Mesenchymal stem cell (in vitro differentiated cells and primary cell): ENCODE measurements at regions not wholly inside any gene's neighbourhood (a gene's known extent, or its start where the extent isn't known, plus 50 kb on each side); places are given as distances from the start of the nearest gene placed in this dataset.

Experiments
- DNase-seq: peaks from one replicate; pipeline ENCODE4 v3.0.0-alpha.2; 2013
- H2AFZ ChIP-seq: one replicate; pipeline ENCODE4 v1.6.1; 2013; ENCODE audit warnings: low read depth, mild to moderate bottlenecking, control low read depth, inconsistent platforms, low read length, moderate library complexity
- H2AK5ac ChIP-seq: 2 replicates; pipeline ENCODE4 v1.6.1; 2013; ENCODE audit warnings: low read length, moderate library complexity, mild to moderate bottlenecking, inconsistent platforms; ENCODE audit not compliant: severe bottlenecking
- H2BK120ac ChIP-seq: one replicate; pipeline ENCODE4 v1.6.1; 2013; ENCODE audit warnings: low read depth, mild to moderate bottlenecking, inconsistent platforms, low read length, moderate library complexity
- H2BK12ac ChIP-seq, 2 experiments: one replicate each; pipeline ENCODE4 v1.6.1; 2013; ENCODE audit warnings: inconsistent platforms in 2 of 2, low read length in 2 of 2, mild to moderate bottlenecking in 2 of 2, moderate library complexity in 2 of 2, control low read depth in 1 of 2
- H2BK15ac ChIP-seq: one replicate; pipeline ENCODE4 v1.6.1; 2013; ENCODE audit warnings: mild to moderate bottlenecking, low read depth, inconsistent platforms; ENCODE audit not compliant: poor library complexity, severe bottlenecking
- H2BK5ac ChIP-seq: 2 replicates; pipeline ENCODE4 v1.6.1; 2013; ENCODE audit warnings: low read depth, mild to moderate bottlenecking, low read length, control low read depth, inconsistent platforms; ENCODE audit not compliant: poor library complexity, severe bottlenecking
- H3K14ac ChIP-seq, 2 experiments: one replicate each; pipeline ENCODE4 v1.6.1; 2013; ENCODE audit warnings: inconsistent platforms in 2 of 2, low read length in 2 of 2, control low read depth in 1 of 2, mild to moderate bottlenecking in 1 of 2, moderate library complexity in 1 of 2
- H3K18ac ChIP-seq, 2 experiments: one replicate each; pipeline ENCODE4 v1.6.1; 2013; ENCODE audit warnings: inconsistent platforms in 2 of 2, low read length in 2 of 2, control low read depth in 1 of 2, low read depth in 1 of 2, mild to moderate bottlenecking in 1 of 2
- H3K23ac ChIP-seq, 2 experiments: one replicate each; pipeline ENCODE4 v1.6.1; 2013; ENCODE audit warnings: inconsistent platforms in 2 of 2, low read length in 2 of 2, mild to moderate bottlenecking in 2 of 2, moderate library complexity in 2 of 2, control low read depth in 1 of 2
- H3K27ac ChIP-seq: 2 replicates; pipeline ENCODE4 v1.5.1; 2013; ENCODE audit warnings: mild to moderate bottlenecking, moderate library complexity, low read length, control low read depth, inconsistent platforms; ENCODE audit not compliant: poor library complexity, severe bottlenecking
- H3K27me3 ChIP-seq, 2 experiments: 2 replicates each; pipeline versions ENCODE4 v1.6.1 to v1.7.0; 2013; ENCODE audit warnings: low read length in 2 of 2, mild to moderate bottlenecking in 2 of 2, moderate library complexity in 2 of 2, control low read depth in 1 of 2, inconsistent platforms in 1 of 2; ENCODE audit not compliant: control insufficient read depth in 1 of 2, insufficient read depth in 1 of 2
- H3K36me3 ChIP-seq, 2 experiments: 2 replicates each; pipeline versions ENCODE4 v1.6.1 to v1.7.0; 2013; ENCODE audit warnings: low read length in 2 of 2, control low read depth in 1 of 2, inconsistent platforms in 1 of 2, low read depth in 1 of 2, mild to moderate bottlenecking in 1 of 2; ENCODE audit not compliant: insufficient read depth in 2 of 2, control insufficient read depth in 1 of 2
- H3K4ac ChIP-seq, 2 experiments: one replicate each; pipeline ENCODE4 v1.6.1; 2013; ENCODE audit warnings: inconsistent platforms in 2 of 2, low read length in 2 of 2, mild to moderate bottlenecking in 2 of 2, moderate library complexity in 2 of 2, control low read depth in 1 of 2, low read depth in 1 of 2
- H3K4me1 ChIP-seq: 2 replicates; pipeline ENCODE4 v1.6.1; 2013; ENCODE audit warnings: low read depth, low read length, control low read depth; ENCODE audit not compliant: control insufficient read depth, insufficient read depth
- H3K4me2 ChIP-seq: 2 replicates; pipeline ENCODE4 v1.6.1; 2013; ENCODE audit warnings: low read length, mild to moderate bottlenecking, inconsistent platforms; ENCODE audit not compliant: poor library complexity, severe bottlenecking
- H3K4me3 ChIP-seq, 2 experiments: 2 replicates each; pipeline versions ENCODE4 v1.5.1 to v1.7.0; 2013; ENCODE audit warnings: low read length in 2 of 2, mild to moderate bottlenecking in 2 of 2, control low read depth in 1 of 2, low read depth in 1 of 2; ENCODE audit not compliant: insufficient read depth in 1 of 2
- H3K79me1 ChIP-seq: replicated peaks from 2 replicates; pipeline ENCODE4 v1.6.1; 2013; ENCODE audit warnings: mild to moderate bottlenecking, control low read depth, low read length, inconsistent platforms; ENCODE audit not compliant: poor library complexity, severe bottlenecking
- H3K9ac ChIP-seq: 2 replicates; pipeline ENCODE4 v1.7.0; 2013; ENCODE audit warnings: mild to moderate bottlenecking, low read length, moderate library complexity
- H3K9me3 ChIP-seq: 2 replicates; pipeline ENCODE4 v1.7.0; 2013; ENCODE audit warnings: mild to moderate bottlenecking, low read length; ENCODE audit not compliant: control insufficient read depth
- H4K8ac ChIP-seq: one replicate; pipeline ENCODE4 v1.6.1; 2013; ENCODE audit warnings: inconsistent platforms, mild to moderate bottlenecking, low read length, moderate library complexity
- H4K91ac ChIP-seq: one replicate; pipeline ENCODE4 v1.6.1; 2013; ENCODE audit warnings: mild to moderate bottlenecking, low read length, inconsistent platforms
- whole genome bisulfite sequencing: methylation state at CpG from one replicate; pipeline ENCODE4 v1.1.7; 2013; ENCODE audit warnings: mixed read lengths; 5-methylcytosine and 5-hydroxymethylcytosine counted together

DNA sequence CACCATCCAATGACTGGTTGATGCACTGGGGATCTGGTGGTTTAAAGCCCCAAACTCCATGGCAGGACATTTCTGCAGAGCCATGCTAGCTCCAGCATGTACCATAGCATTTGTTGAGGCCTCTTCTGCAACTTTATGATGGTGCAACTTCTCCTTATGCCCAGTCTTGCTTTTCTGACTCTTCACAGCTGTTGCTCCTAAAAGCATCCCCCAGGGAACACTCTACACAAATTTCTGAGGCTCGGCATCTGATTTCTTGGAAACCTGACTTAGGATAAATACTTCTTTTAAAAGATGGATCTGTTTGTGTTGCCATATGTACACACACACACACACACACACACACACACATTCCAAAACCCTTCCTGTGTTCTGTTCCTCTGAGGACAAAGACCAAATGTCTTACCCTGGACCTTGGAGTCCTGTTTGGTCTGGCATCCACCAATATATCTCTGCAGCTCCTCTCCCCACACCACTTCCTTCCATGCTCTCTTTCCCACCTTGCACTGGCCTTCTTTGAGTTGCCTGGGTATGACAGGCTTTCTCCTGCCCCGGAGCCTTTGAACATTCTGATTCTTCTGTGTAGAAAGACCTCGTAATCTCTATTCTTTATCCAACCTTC, 388.5 kb upstream of the ZNF507 start:
- 94% methylated on average over 2 of the region's 3 CpGs for WGBS
- Histone ChIP-seq H3K9ac (no peak overlapping the region), H3K79me1 (no peaks in the 10 kb centered on the region), H3K14ac (no peak overlapping the region), H2BK15ac (no peak overlapping the region), H3K27ac (no peak overlapping the region), H2BK120ac (no peak overlapping the region), H3K4ac (no peak overlapping the region), H3K27me3 (no peaks in the 10 kb centered on the region), H3K9me3 (peaks cover 3% of the 10 kb centered on the region), H2BK12ac (no peak overlapping the region), H3K23ac (no peak overlapping the region), H3K36me3 (no peaks in the 10 kb centered on the region), H3K4me1 (no peaks in the 10 kb centered on the region), H2BK5ac (no peak overlapping the region), H2AFZ (no peak overlapping the region), H3K18ac (peak overlapping the region in 1 of 2 experiments; percentile 11), H2AK5ac (no peak overlapping the region), H3K4me3 (no peak overlapping the region), H3K4me2 (no peak overlapping the region), H4K8ac (no peak overlapping the region), H4K91ac (no peak overlapping the region)
- peak; percentile 51 for DNase-seq

DNA sequence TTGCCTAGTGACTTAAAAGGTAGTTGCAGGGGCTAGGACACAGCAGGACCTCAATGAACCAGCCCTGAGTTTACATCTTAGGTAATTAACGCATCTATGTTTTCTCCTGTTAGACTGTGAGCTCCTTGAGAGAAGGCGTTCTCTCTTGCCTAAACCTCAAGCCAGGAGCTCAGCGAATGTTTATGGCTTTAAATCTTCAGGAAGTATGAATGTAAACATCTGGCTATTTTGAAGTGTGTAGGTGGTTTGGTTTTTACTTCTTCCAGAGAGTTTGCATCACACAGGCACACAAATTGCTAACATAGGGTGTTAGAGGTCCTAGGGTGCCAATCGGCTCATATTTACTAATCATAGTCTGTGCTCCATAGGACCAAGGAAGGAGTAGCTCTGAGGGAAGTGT, 387.7 kb upstream of the ZNF507 start:
- DNase-seq: peak; percentile 49
- Histone ChIP-seq H2BK120ac (no peak overlapping the region), H2AFZ (no peak overlapping the region), H3K9me3 (peaks cover 3% of the 10 kb centered on the region), H3K18ac (no peak overlapping the region), H2AK5ac (no peak overlapping the region), H2BK12ac (no peak overlapping the region), H3K23ac (no peak overlapping the region), H3K79me1 (no peaks in the 10 kb centered on the region), H3K27ac (no peak overlapping the region), H3K4me3 (no peak overlapping the region), H3K36me3 (no peaks in the 10 kb centered on the region), H2BK5ac (no peak overlapping the region), H3K14ac (no peak overlapping the region), H3K4me2 (no peak overlapping the region), H4K91ac (peak overlapping the region; percentile 52), H2BK15ac (no peak overlapping the region), H4K8ac (peak overlapping the region; percentile 74), H3K4me1 (no peaks in the 10 kb centered on the region), H3K27me3 (no peaks in the 10 kb centered on the region), H3K4ac (peak overlapping the region in 1 of 2 experiments; percentile 42), H3K9ac (no peak overlapping the region)
- WGBS: 25% methylated on average over 4 of the region's 4 CpGs

DNA sequence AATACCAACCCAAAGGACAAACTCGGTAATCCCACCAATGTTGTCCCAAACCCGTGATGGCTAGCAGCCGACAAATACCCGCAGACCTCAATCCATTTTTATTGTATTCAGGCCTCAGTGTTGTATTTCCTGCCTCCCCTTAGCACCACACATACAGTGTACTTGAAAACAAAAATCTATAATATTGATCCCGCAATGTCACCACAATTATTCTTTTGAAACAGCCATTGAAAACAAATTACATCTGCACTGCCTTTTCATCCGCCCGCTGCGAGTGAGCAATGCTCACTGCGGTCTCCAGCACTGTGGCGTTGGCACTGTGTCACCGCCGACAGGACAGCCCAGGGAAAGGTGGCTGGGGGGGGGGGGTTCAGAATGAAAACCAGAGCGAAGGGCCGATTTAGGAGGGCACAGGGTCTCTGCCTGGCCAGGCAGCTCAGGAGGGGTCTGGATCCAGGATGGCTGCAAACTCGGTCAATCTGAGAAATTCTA, 385.8 kb upstream of the ZNF507 start:
- H3K79me1 ChIP-seq: no peaks in the 10 kb centered on the region
- H3K4ac ChIP-seq: no peak overlapping the region
- H2BK5ac ChIP-seq: no peak overlapping the region

DNA sequence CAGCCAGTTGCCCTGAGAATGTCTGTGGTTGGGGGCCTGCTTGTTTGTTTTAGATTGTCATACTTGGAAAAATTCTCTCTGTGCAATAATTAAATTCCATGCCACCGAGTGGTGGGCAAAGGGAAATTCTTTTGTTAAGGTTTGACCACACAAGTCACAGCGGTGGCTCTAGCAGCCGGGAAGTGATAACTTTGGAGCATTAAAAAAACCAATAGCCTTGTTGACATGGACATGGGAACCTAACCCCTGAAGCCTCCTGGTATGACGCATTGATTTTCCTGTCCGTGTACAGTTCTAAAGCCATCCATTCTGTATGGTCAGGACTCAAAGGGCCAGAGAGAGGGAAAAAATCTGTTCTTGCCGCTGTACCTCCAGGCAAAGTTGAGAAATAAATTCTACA, 384.9 kb upstream of the ZNF507 start:
- DNase-seq: peak; percentile 12
- Histone ChIP-seq H4K91ac (peak overlapping the region; percentile 11), H4K8ac (no peak overlapping the region), H3K4me2 (no peak overlapping the region), H3K9me3 (no peaks in the 10 kb centered on the region), H3K4me3 (no peak overlapping the region), H3K4ac (peak overlapping the region in 1 of 2 experiments; percentile 9), H3K9ac (no peak overlapping the region), H2BK120ac (no peak overlapping the region), H3K27ac (no peak overlapping the region), H2BK15ac (no peak overlapping the region), H2BK5ac (no peak overlapping the region), H3K18ac (no peak overlapping the region), H2BK12ac (peak overlapping the region in 1 of 2 experiments; percentile 15), H3K36me3 (no peaks in the 10 kb centered on the region), H3K79me1 (no peaks in the 10 kb centered on the region), H3K27me3 (no peaks in the 10 kb centered on the region), H3K4me1 (no peaks in the 10 kb centered on the region), H2AK5ac (no peak overlapping the region), H3K23ac (no peak overlapping the region), H2AFZ (no peak overlapping the region), H3K14ac (no peak overlapping the region)
- 55% methylated on average over 6 of the region's 6 CpGs for WGBS

More for the DNA sequence above, 385.8 kb upstream of the ZNF507 start:
- Histone ChIP-seq H2AK5ac (no peak overlapping the region), H3K36me3 (no peaks in the 10 kb centered on the region), H3K4me2 (no peak overlapping the region), H3K14ac (no peak overlapping the region), H3K4me1 (no peaks in the 10 kb centered on the region), H3K27ac (no peak overlapping the region), H4K91ac (peak overlapping the region; percentile 3), H2BK15ac (no peak overlapping the region), H2AFZ (no peak overlapping the region), H3K9ac (no peak overlapping the region), H3K9me3 (peaks cover 3% of the 10 kb centered on the region), H2BK120ac (no peak overlapping the region), H3K23ac (no peak overlapping the region), H4K8ac (no peak overlapping the region), H3K27me3 (no peaks in the 10 kb centered on the region), H2BK12ac (peak overlapping the region in 1 of 2 experiments; percentile 61), H3K18ac (no peak overlapping the region), H3K4me3 (no peak overlapping the region)
- no peak for DNase-seq
- 96% methylated on average over 15 of the region's 15 CpGs for WGBS
